ENCODE measurements at regions not wholly inside any gene's neighbourhood (a gene's known extent, or its start where the extent isn't known, plus 50 kb on each side); places are given as distances from the start of the nearest gene placed in this dataset.

- H3K27ac ChIP-seq = no peak overlapping the region
- H3K4me1 ChIP-seq (ENCODE audit: low read depth) = no peaks in the 10 kb centered on the region
- no peak for DNase-seq (ENCODE audit: low read depth in 1 of 2, low spot score in 1 of 2)
- TF ChIP-seq CTCF (IDR thresholded peaks at IDR 0.05; ENCODE audit: low read depth, low read length) = no peak
- H3K9me3 ChIP-seq (ENCODE audit: low read depth) = no peaks in the 10 kb centered on the region
- H3K36me3 ChIP-seq = no peaks in the 10 kb centered on the region
- no peak overlapping the region for H3K4me3 ChIP-seq
- H3K27me3 ChIP-seq = no peaks in the 10 kb centered on the region
Observed at GRCh38 chr1:70518106-70518505, 107.0 kb downstream of the CTH start.

GRCh38 chr1:70528590-70529333 is 117.7 kb downstream of the CTH start:
- peak; percentile 61 for TF ChIP-seq CTCF (IDR thresholded peaks at IDR 0.05; ENCODE audit: low read depth, low read length)
- Histone ChIP-seq H3K4me1 (ENCODE audit: low read depth) (no peaks in the 10 kb centered on the region), H3K9me3 (ENCODE audit: low read depth) (no peaks in the 10 kb centered on the region), H3K36me3 (no peaks in the 10 kb centered on the region), H3K27me3 (no peaks in the 10 kb centered on the region), H3K27ac (no peak overlapping the region), H3K4me3 (no peak overlapping the region)
- peak; percentile 41 to 54 for DNase-seq (ENCODE audit: low read depth in 1 of 2, low spot score in 1 of 2)

GRCh38 chr1:70536708-70537366 is 125.8 kb downstream of the CTH start:
- no peaks in the 10 kb centered on the region for H3K4me1 ChIP-seq (ENCODE audit: low read depth)
- H3K36me3 ChIP-seq = no peaks in the 10 kb centered on the region
- H3K27ac ChIP-seq = no peak overlapping the region
- no peak for DNase-seq (ENCODE audit: low read depth in 1 of 2, low spot score in 1 of 2)
- no peak overlapping the region for H3K4me3 ChIP-seq
- H3K9me3 ChIP-seq (ENCODE audit: low read depth) = no peaks in the 10 kb centered on the region
- no peak for TF ChIP-seq CTCF (IDR thresholded peaks at IDR 0.05; ENCODE audit: low read depth, low read length)
- H3K27me3 ChIP-seq = no peaks in the 10 kb centered on the region

GRCh38 chr1:70537788-70538187 is 126.7 kb downstream of the CTH start:
- no peaks in the 10 kb centered on the region for H3K9me3 ChIP-seq (ENCODE audit: low read depth)
- H3K27ac ChIP-seq = no peak overlapping the region
- H3K36me3 ChIP-seq = no peaks in the 10 kb centered on the region
- no peak for TF ChIP-seq CTCF (IDR thresholded peaks at IDR 0.05; ENCODE audit: low read depth, low read length)
- no peaks in the 10 kb centered on the region for H3K4me1 ChIP-seq (ENCODE audit: low read depth)
- H3K4me3 ChIP-seq = no peak overlapping the region
- no peaks in the 10 kb centered on the region for H3K27me3 ChIP-seq
- no peak for DNase-seq (ENCODE audit: low read depth in 1 of 2, low spot score in 1 of 2)

GRCh38 chr1:70542030-70542429 is 131.0 kb downstream of the CTH start:
- no peak for TF ChIP-seq CTCF (IDR thresholded peaks at IDR 0.05; ENCODE audit: low read depth, low read length)
- H3K4me3 ChIP-seq = no peak overlapping the region
- no peaks in the 10 kb centered on the region for H3K27me3 ChIP-seq
- no peak overlapping the region for H3K27ac ChIP-seq
- DNase-seq (ENCODE audit: low read depth in 1 of 2, low spot score in 1 of 2) = no peak
- H3K9me3 ChIP-seq (ENCODE audit: low read depth) = no peaks in the 10 kb centered on the region
- H3K4me1 ChIP-seq (ENCODE audit: low read depth) = no peaks in the 10 kb centered on the region
- H3K36me3 ChIP-seq = no peaks in the 10 kb centered on the region
